ENCODE measurements at regions not wholly inside any gene's neighbourhood (a gene's known extent, or its start where the extent isn't known, plus 50 kb on each side); places are given as distances from the start of the nearest gene placed in this dataset.

DNA sequence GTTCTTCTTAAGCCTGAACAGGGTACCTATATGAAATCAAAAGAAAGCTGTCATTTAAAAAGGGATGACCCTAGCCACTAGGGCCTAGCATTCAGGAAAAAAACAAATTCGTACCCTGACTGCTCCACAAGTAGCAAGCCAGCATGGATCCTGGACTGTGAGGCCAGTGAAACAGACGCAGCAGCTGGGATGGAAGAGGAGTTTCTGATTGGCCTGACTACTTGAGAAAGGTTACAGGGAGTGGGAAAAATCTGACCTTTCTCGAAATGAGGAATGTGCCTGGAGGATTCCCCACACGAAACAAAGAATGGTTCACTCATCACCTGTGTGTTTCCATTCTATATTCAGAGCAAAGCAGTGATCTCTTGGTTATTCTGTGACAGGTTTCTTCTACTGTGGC is 87.6 kb upstream of the JADE1 start:
- no peak for TF ChIP-seq CTCF (IDR thresholded peaks at IDR 0.05; ENCODE audit: poor library complexity, severe bottlenecking)
- DNase-seq (ENCODE audit: low spot score), result no peak
- Histone ChIP-seq H3K9me3 (ENCODE audit: severe bottlenecking) (no peaks in the 10 kb centered on the region), H3K36me3 (ENCODE audit: low read depth) (no peaks in the 10 kb centered on the region), H3K4me1 (ENCODE audit: insufficient read depth, poor library complexity, severe bottlenecking) (no peaks in the 10 kb centered on the region), H3K4me3 (ENCODE audit: severe bottlenecking) (no peak overlapping the region), H3K27me3 (ENCODE audit: insufficient read depth, poor library complexity, severe bottlenecking) (no peaks in the 10 kb centered on the region), H3K27ac (ENCODE audit: poor library complexity, severe bottlenecking) (no peak overlapping the region)
- ATAC-seq (ENCODE audit: low read depth), result no peak

DNA sequence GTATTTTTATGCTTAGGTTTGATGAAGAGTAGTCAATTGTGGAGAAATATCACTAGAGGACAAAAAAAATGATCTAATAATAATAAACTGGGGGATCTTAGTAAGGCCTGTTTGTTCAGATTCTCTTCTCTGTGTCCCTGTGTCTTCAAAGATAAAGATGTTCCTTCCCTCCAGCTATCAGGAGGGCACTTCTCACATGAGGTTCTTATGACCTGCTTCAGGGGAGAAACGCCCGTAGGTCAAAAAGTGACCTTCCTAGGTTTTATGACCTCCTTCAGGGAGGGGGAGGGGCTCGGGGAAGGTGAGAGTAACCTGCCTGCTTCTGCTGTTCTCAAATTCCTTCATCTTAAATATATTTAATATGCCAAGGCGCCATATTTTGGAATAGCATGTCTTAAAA is 89.2 kb upstream of the JADE1 start:
- H3K4me3 ChIP-seq (ENCODE audit: severe bottlenecking), result no peak overlapping the region
- H3K27ac ChIP-seq (ENCODE audit: poor library complexity, severe bottlenecking), result no peak overlapping the region
- ATAC-seq (ENCODE audit: low read depth) (no peak), DNase-seq (ENCODE audit: low spot score) (no peak)
- H3K27me3 ChIP-seq (ENCODE audit: insufficient read depth, poor library complexity, severe bottlenecking), result no peaks in the 10 kb centered on the region
- no peaks in the 10 kb centered on the region for H3K9me3 ChIP-seq (ENCODE audit: severe bottlenecking)
- TF ChIP-seq CTCF (IDR thresholded peaks at IDR 0.05; ENCODE audit: poor library complexity, severe bottlenecking), result no peak
- H3K36me3 ChIP-seq (ENCODE audit: low read depth), result no peaks in the 10 kb centered on the region
- H3K4me1 ChIP-seq (ENCODE audit: insufficient read depth, poor library complexity, severe bottlenecking), result no peaks in the 10 kb centered on the region

GRCh38 chr4:128718768-128719167 is 90.7 kb upstream of the JADE1 start:
- no peaks in the 10 kb centered on the region for H3K9me3 ChIP-seq (ENCODE audit: severe bottlenecking)
- H3K4me1 ChIP-seq (ENCODE audit: insufficient read depth, poor library complexity, severe bottlenecking), result no peaks in the 10 kb centered on the region
- H3K27me3 ChIP-seq (ENCODE audit: insufficient read depth, poor library complexity, severe bottlenecking), result no peaks in the 10 kb centered on the region
- TF ChIP-seq CTCF (IDR thresholded peaks at IDR 0.05; ENCODE audit: poor library complexity, severe bottlenecking), result no peak
- ATAC-seq (ENCODE audit: low read depth) (no peak), DNase-seq (ENCODE audit: low spot score) (no peak)
- no peak overlapping the region for H3K4me3 ChIP-seq (ENCODE audit: severe bottlenecking)
- H3K36me3 ChIP-seq (ENCODE audit: low read depth), result no peaks in the 10 kb centered on the region
- no peak overlapping the region for H3K27ac ChIP-seq (ENCODE audit: poor library complexity, severe bottlenecking)

DNA sequence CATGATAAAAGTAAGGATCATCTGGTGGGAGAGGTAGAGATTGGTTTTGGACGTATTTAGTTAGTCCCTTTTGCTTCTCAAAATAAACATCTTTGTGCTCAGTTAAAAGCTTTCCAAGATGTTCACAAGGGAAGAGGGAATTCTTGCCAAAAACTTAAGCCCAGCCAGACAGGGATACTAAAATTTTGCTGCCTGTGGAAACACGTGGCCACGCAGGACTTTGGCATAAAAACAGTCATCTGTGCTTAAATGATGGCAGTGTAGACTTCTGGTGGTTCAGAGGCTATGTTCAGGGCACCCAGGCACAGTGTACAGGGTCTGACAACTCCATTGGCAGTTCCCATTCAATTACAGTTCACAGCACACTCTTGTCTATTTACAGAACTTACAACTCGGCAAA is 93.2 kb upstream of the JADE1 start:
- no peak for ATAC-seq (ENCODE audit: low read depth)
- H3K27ac ChIP-seq (ENCODE audit: poor library complexity, severe bottlenecking), result no peak overlapping the region
- no peaks in the 10 kb centered on the region for H3K4me1 ChIP-seq (ENCODE audit: insufficient read depth, poor library complexity, severe bottlenecking)
- H3K27me3 ChIP-seq (ENCODE audit: insufficient read depth, poor library complexity, severe bottlenecking), result no peaks in the 10 kb centered on the region
- no peaks in the 10 kb centered on the region for H3K36me3 ChIP-seq (ENCODE audit: low read depth)
- no peak overlapping the region for H3K4me3 ChIP-seq (ENCODE audit: severe bottlenecking)
- TF ChIP-seq CTCF (IDR thresholded peaks at IDR 0.05; ENCODE audit: poor library complexity, severe bottlenecking), result no peak
- no peak for DNase-seq (ENCODE audit: low spot score)
- no peaks in the 10 kb centered on the region for H3K9me3 ChIP-seq (ENCODE audit: severe bottlenecking)

GRCh38 chr4:128715616-128716015 is 93.9 kb upstream of the JADE1 start:
- Histone ChIP-seq H3K9me3 (ENCODE audit: severe bottlenecking) (no peaks in the 10 kb centered on the region), H3K4me1 (ENCODE audit: insufficient read depth, poor library complexity, severe bottlenecking) (no peaks in the 10 kb centered on the region), H3K4me3 (ENCODE audit: severe bottlenecking) (no peak overlapping the region), H3K36me3 (ENCODE audit: low read depth) (no peaks in the 10 kb centered on the region), H3K27ac (ENCODE audit: poor library complexity, severe bottlenecking) (no peak overlapping the region), H3K27me3 (ENCODE audit: insufficient read depth, poor library complexity, severe bottlenecking) (no peaks in the 10 kb centered on the region)
- DNase-seq (ENCODE audit: low spot score), result no peak
- TF ChIP-seq CTCF (IDR thresholded peaks at IDR 0.05; ENCODE audit: poor library complexity, severe bottlenecking), result no peak
- no peak for ATAC-seq (ENCODE audit: low read depth)
